K562 (cell line): ENCODE measurements at regions not wholly inside any gene's neighbourhood (a gene's known extent, or its start where the extent isn't known, plus 50 kb on each side); places are given as distances from the start of the nearest gene placed in this dataset.

Experiments used
- ATAC-seq: fragments of 200-7000 bp; cut with Tn5 transposase; 3 replicates; pipeline ENCODE4 v1.9.1; 2020; ENCODE audit warnings: moderate library complexity
- BruUV-seq: library from RNA; stranded (reverse); fragments of 400-500 nt; replicated peaks from 2 replicates; lab custom pipeline; 2021; lab: Mats Ljungman, UMichigan
- CTCF ChIA-PET: fragments of 300-600 bp; formaldehyde crosslinking; extraction: SDS; loops from one replicate; lab custom pipeline; 2021; ENCODE audit warnings: low intra/inter-chr PET ratio; lab: Yijun Ruan, JAX
- POLR2A ChIA-PET: fragments of 300-600, 350-650 bp; sonication (Branson Sonifier 250); formaldehyde crosslinking; extraction: SDS; loops from one replicate; lab custom pipeline; 2021; ENCODE audit warnings: antibody characterized with exemption, inconsistent platforms; lab: Yijun Ruan, JAX
- DNase-seq, 4 experiments: peaks; one replicate each; pipeline versions ENCODE4 v3.0.0 to v3.0.0-alpha.2; 2011 to 2018; ENCODE audit warnings: low spot score in 3 of 4, mixed read lengths in 3 of 4; ENCODE audit errors: extremely low read depth in 1 of 4
- FAIRE-seq: peaks from 2 replicates; lab custom pipeline; 2011; peaks lifted over from hg19 to GRCh38; lab: Jason Lieb, UNC
- H2AFZ ChIP-seq: 2 replicates; pipeline ENCODE4 v1.6.0; 2011; ENCODE audit warnings: low read depth, low read length, control low read depth, inconsistent platforms
- H3K27ac ChIP-seq: fragments of 200-600 bp; 3 replicates; pipeline ENCODE4 v1.8.0; 2011; ENCODE audit warnings: low read depth, mild to moderate bottlenecking, control low read depth, inconsistent platforms, low read length, moderate library complexity, mixed read lengths; ENCODE audit errors: extremely low read depth
- H3K27me3 ChIP-seq, 2 experiments: fragments of 300-600 bp in 1 of 2; 2 replicates in 1 of 2; 3 replicates in 1 of 2; pipeline versions ENCODE4 v1.6.0 to v1.8.0; 2011; ENCODE audit warnings: inconsistent platforms in 2 of 2, low read length in 2 of 2, mild to moderate bottlenecking in 1 of 2, mixed read lengths in 1 of 2, moderate library complexity in 1 of 2; ENCODE audit not compliant: control insufficient read depth in 2 of 2, insufficient read depth in 2 of 2
- H3K36me3 ChIP-seq: fragments of 300-600 bp; 3 replicates; pipeline ENCODE4 v1.8.0; 2011; ENCODE audit warnings: mild to moderate bottlenecking, low read length, inconsistent platforms; ENCODE audit not compliant: control insufficient read depth, insufficient read depth
- H3K4me1 ChIP-seq, 2 experiments: fragments of 200-600 bp in 1 of 2; replicated peaks in 1 of 2; 2 replicates in 1 of 2; 3 replicates in 1 of 2; pipeline versions ENCODE4 v1.5.1 to v1.8.0; 2011; ENCODE audit warnings: inconsistent platforms in 2 of 2, low read length in 2 of 2, mild to moderate bottlenecking in 1 of 2, mixed read lengths in 1 of 2, moderate library complexity in 1 of 2; ENCODE audit not compliant: control insufficient read depth in 2 of 2, insufficient read depth in 2 of 2
- H3K4me2 ChIP-seq: 2 replicates; pipeline ENCODE4 v1.6.1; 2011; ENCODE audit warnings: low read length, control low read depth, inconsistent platforms, mixed read lengths; ENCODE audit not compliant: insufficient read depth
- H3K4me3 ChIP-seq: fragments of 200-600 bp; sonication (generic), shearing (Covaris generic); 2 replicates; pipeline ENCODE4 v1.5.1; 2016; ENCODE audit warnings: control low read depth, inconsistent platforms
- H3K79me2 ChIP-seq: fragments of 200-600 bp; 3 replicates; pipeline ENCODE4 v1.8.0; 2011; ENCODE audit warnings: low read length, inconsistent platforms; ENCODE audit not compliant: control insufficient read depth, insufficient read depth
- H3K9ac ChIP-seq, 2 experiments: 2 replicates each; pipeline versions ENCODE4 v1.6.0 to v1.6.1; 2011; ENCODE audit warnings: low read depth in 2 of 2, low read length in 2 of 2, control low read depth in 1 of 2, inconsistent platforms in 1 of 2, mild to moderate bottlenecking in 1 of 2, mixed read lengths in 1 of 2; ENCODE audit not compliant: insufficient read depth in 1 of 2
- H3K9me1 ChIP-seq: one replicate; pipeline ENCODE4 v1.6.0; 2011; ENCODE audit warnings: inconsistent platforms, mild to moderate bottlenecking, low read length, moderate library complexity; ENCODE audit not compliant: control insufficient read depth, insufficient read depth
- H3K9me3 ChIP-seq: replicated peaks from 2 replicates; pipeline ENCODE4 v1.5.1; 2011; ENCODE audit warnings: low read depth, low read length, inconsistent platforms; ENCODE audit not compliant: control insufficient read depth, insufficient read depth
- H4K20me1 ChIP-seq: replicated peaks from 2 replicates; pipeline ENCODE4 v1.6.1; 2011; ENCODE audit warnings: low read length, inconsistent platforms, mixed read lengths; ENCODE audit not compliant: control insufficient read depth, insufficient read depth
- BRD9 ChIP-seq: fragments of 450-650 bp; IDR thresholded peaks from 2 replicates; pipeline ENCODE4 v1.6.1; 2018; ENCODE audit warnings: low read depth; ENCODE audit not compliant: partially characterized antibody
- CBFA2T3 ChIP-seq: fragments of 450-650 bp; IDR thresholded peaks from 2 replicates; pipeline ENCODE4 v1.6.1; 2017
- EP300 ChIP-seq: IDR thresholded peaks from 2 replicates; pipeline ENCODE4 v1.6.1; 2012; ENCODE audit warnings: low read length, improper control_type of control experiment
- MTA1 ChIP-seq: fragments of 450-650 bp; IDR thresholded peaks from 2 replicates; pipeline ENCODE4 v1.6.1; 2017; ENCODE audit warnings: borderline replicate concordance
- NFRKB ChIP-seq: fragments of 450-650 bp; IDR thresholded peaks from 2 replicates; pipeline ENCODE4 v1.6.1; 2016; ENCODE audit warnings: low read depth
- TRIM28 ChIP-seq: fragments of 450-650 bp; IDR thresholded peaks from 2 replicates; pipeline ENCODE4 v1.6.1; 2017
- XRCC5 ChIP-seq: fragments of 200-400 bp; formaldehyde crosslinking; IDR thresholded peaks from 2 replicates; pipeline ENCODE4 v1.6.1; 2017; ENCODE audit warnings: low read depth, mild to moderate bottlenecking, low read length
- ZBTB11 ChIP-seq, 3 experiments: fragments of 200-800 bp in 1 of 3; fragments of 250-450 bp in 1 of 3; fragments of 450-650 bp in 1 of 3; sonication (Bioruptor Pico) in 1 of 3; sonication (Bioruptor generic) in 1 of 3; formaldehyde crosslinking in 1 of 3; IDR thresholded peaks; 2 replicates each; pipeline versions ENCODE4 v1.6.1 to v1.8.0; 2016 to 2022; ENCODE audit warnings: mild to moderate bottlenecking in 2 of 3, missing genetic modification characterization in 2 of 3, missing compliant biosample characterization in 1 of 3, moderate library complexity in 1 of 3
- WGBS: fragments of 100-300 bp; shearing (Covaris generic); methylation state at CpG from one replicate; pipeline ENCODE4 v1.1.6; 2016; ENCODE audit warnings: low coverage, mixed read lengths; ENCODE audit not compliant: insufficient coverage; ENCODE audit errors: missing lambda C conversion rate; 5-methylcytosine and 5-hydroxymethylcytosine counted together
- in situ Hi-C: fragments of 300-500 bp; cut with MboI; formaldehyde crosslinking; loops from 4 replicates; pipeline ENCODE4 v1.15.0; 2018; ENCODE audit warnings: inconsistent platforms, mixed read lengths
- intact Hi-C: fragments of 100-400 bp; cut with micrococcal nuclease; formaldehyde crosslinking; loops from 2 replicates; pipeline ENCODE4 v1.14.2; 2022
- TF ChIP-seq, protein P1 (sequence below), 2 experiments: fragments of 450-650 bp in 1 of 2; sonication (generic) in 1 of 2; formaldehyde crosslinking in 1 of 2; IDR thresholded peaks; 2 replicates each; pipeline versions ENCODE4 v1.7.1 to v1.9.0; 2016 to 2022; ENCODE audit warnings: inconsistent platforms in 1 of 2, mild to moderate bottlenecking in 1 of 2, missing genetic modification reagents in 1 of 2

DNA sequence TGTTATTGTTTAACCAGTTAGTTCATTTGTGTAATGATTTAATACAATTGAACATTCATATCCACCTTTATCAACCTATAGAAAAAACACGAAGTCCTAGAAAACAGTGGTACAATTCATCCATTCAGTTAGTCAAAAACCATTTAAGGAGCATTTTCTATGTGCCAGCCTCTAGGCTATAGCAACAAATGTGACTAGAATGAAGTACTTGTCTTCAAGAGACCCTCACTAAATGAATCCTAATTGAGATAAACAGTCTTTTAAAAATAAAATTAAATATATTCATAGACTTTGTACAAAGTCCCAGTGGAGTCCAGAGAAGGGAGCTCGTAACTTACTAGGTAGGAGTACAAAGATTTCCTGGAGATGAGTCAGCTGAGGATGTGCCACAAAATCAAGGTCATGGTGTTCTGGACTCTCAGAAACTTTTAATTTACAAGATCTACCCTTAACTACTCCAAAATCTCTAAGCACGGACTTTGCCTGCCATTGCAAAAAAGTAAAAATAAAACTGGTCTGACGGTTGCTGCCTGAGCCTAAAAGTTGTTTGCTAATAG lies 430.7 kb upstream of the DCN start:
- no peak overlapping the region for H3K4me2 ChIP-seq
- no peak for DNase-seq
- TF ChIP-seq TRIM28: no peak
- TF ChIP-seq NFRKB: no peak
- TF ChIP-seq, protein P1, sequence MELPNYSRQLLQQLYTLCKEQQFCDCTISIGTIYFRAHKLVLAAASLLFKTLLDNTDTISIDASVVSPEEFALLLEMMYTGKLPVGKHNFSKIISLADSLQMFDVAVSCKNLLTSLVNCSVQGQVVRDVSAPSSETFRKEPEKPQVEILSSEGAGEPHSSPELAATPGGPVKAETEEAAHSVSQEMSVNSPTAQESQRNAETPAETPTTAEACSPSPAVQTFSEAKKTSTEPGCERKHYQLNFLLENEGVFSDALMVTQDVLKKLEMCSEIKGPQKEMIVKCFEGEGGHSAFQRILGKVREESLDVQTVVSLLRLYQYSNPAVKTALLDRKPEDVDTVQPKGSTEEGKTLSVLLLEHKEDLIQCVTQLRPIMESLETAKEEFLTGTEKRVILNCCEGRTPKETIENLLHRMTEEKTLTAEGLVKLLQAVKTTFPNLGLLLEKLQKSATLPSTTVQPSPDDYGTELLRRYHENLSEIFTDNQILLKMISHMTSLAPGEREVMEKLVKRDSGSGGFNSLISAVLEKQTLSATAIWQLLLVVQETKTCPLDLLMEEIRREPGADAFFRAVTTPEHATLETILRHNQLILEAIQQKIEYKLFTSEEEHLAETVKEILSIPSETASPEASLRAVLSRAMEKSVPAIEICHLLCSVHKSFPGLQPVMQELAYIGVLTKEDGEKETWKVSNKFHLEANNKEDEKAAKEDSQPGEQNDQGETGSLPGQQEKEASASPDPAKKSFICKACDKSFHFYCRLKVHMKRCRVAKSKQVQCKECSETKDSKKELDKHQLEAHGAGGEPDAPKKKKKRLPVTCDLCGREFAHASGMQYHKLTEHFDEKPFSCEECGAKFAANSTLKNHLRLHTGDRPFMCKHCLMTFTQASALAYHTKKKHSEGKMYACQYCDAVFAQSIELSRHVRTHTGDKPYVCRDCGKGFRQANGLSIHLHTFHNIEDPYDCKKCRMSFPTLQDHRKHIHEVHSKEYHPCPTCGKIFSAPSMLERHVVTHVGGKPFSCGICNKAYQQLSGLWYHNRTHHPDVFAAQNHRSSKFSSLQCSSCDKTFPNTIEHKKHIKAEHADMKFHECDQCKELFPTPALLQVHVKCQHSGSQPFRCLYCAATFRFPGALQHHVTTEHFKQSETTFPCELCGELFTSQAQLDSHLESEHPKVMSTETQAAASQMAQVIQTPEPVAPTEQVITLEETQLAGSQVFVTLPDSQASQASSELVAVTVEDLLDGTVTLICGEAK (IDR thresholded peaks at IDR 0.05): no peak
- TF ChIP-seq, protein P1 (CRISPR knock-in tag; IDR thresholded peaks at IDR 0.05): no peak
- no peak for TF ChIP-seq EP300
- no peak for TF ChIP-seq ZBTB11 (CRISPR knock-in tag; IDR thresholded peaks at IDR 0.05)
- no peak for TF ChIP-seq MTA1
- TF ChIP-seq CBFA2T3: no peak
- no peak for TF ChIP-seq BRD9
- TF ChIP-seq XRCC5: no peak

More for the DNA sequence above, 430.7 kb upstream of the DCN start:
- intact Hi-C loops (no loop called here), in situ Hi-C loops (no loop called here)
- WGBS: 83% methylated on average over 4 of the region's 4 CpGs
- Histone ChIP-seq H3K9me1 (no peaks in the 10 kb centered on the region), H4K20me1 (no peaks in the 10 kb centered on the region), H3K36me3 (no peaks in the 10 kb centered on the region), H3K27ac (no peak overlapping the region), H3K9ac (no peak overlapping the region), H3K9me3 (no peaks in the 10 kb centered on the region), H3K4me1 (peaks cover 0 to 5% of the 10 kb centered on the region in 2 experiments; a peak in 2 of 5 replicates), H3K79me2 (peaks cover 24% of the 10 kb centered on the region), H2AFZ (no peak overlapping the region), H3K27me3 (no peaks in the 10 kb centered on the region), H3K4me3 (no peak overlapping the region)
- ATAC-seq: no peak
- POLR2A ChIA-PET: interaction anchor here (1.4 to 2.1 kb wide), 3 partner anchors 8 to 13 kb away, joined by 4 to 9 read pairs (median 7); no protein-coding TSS in a partner anchor
- FAIRE-seq: no peak
- BruUV-seq: no TSS peak
- CTCF ChIA-PET: no interaction called here
